Esophagus muscularis mucosa (tissue), 3 donors: ENCODE measurements at regions not wholly inside any gene's neighbourhood (a gene's known extent, or its start where the extent isn't known, plus 50 kb on each side); places are given as distances from the start of the nearest gene placed in this dataset.
A peak's percentile ranks its signal among the peaks of the same experiment; 100 is the strongest.

Experiments
- POLR2AphosphoS5 ChIP-seq, 2 donors: sonication (generic); formaldehyde crosslinking; IDR thresholded peaks; one replicate each; pipeline ENCODE4 v1.6.1; 2017; ENCODE audit warnings: antibody characterized with exemption in 2 of 2
- TF ChIP-seq, protein P1 (sequence below), 3 experiments: fragments of 200-600 bp in 2 of 3; fragments of 450-650 bp in 1 of 3; sonication (generic) in 2 of 3; IDR thresholded peaks; one replicate each; pipeline ENCODE4 v1.5.1; 2017 to 2019; ENCODE audit warnings: antibody characterized with exemption in 3 of 3, mild to moderate bottlenecking in 2 of 3, moderate library complexity in 1 of 3

DNA sequence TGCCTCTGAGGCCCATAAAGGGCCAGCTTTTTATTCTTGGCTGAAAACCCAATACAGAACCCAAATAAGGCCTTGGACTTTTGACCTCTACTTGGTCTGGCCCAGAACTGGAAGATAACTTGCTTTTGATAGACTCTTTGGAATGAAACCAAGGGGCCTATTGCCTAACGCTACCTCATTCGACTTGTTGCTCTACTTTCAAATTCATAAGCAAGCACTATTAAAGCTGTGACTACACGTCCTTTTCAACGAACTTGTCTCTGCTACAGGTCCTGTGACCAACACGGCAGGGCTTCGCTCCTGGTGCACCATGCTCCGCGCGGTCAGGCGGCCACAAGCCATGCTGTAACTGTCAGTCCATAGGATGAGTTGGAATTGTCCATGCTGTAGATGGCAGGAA is 385.4 kb downstream of the MFSD1 start:
- TF ChIP-seq, protein P1, sequence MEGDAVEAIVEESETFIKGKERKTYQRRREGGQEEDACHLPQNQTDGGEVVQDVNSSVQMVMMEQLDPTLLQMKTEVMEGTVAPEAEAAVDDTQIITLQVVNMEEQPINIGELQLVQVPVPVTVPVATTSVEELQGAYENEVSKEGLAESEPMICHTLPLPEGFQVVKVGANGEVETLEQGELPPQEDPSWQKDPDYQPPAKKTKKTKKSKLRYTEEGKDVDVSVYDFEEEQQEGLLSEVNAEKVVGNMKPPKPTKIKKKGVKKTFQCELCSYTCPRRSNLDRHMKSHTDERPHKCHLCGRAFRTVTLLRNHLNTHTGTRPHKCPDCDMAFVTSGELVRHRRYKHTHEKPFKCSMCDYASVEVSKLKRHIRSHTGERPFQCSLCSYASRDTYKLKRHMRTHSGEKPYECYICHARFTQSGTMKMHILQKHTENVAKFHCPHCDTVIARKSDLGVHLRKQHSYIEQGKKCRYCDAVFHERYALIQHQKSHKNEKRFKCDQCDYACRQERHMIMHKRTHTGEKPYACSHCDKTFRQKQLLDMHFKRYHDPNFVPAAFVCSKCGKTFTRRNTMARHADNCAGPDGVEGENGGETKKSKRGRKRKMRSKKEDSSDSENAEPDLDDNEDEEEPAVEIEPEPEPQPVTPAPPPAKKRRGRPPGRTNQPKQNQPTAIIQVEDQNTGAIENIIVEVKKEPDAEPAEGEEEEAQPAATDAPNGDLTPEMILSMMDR (IDR thresholded peaks at IDR 0.05) = no peak
- peak in 1 of 2 donors; percentile 32 for TF ChIP-seq POLR2AphosphoS5 (IDR thresholded peaks at IDR 0.05)
